HG03469 (cell line): ENCODE measurements at regions not wholly inside any gene's neighbourhood (a gene's known extent, or its start where the extent isn't known, plus 50 kb on each side); places are given as distances from the start of the nearest gene placed in this dataset.
"Not testable (repeated sequence)": the region's sequence is repeated elsewhere in the genome, so short reads cannot be mapped to it uniquely, and the experiment has no call there.

Source experiments
- ATAC-seq: cut with Tn5 transposase; IDR thresholded peaks from one replicate; pipeline ENCODE4 v1.9.1; 2021; ENCODE audit warnings: mild to moderate bottlenecking, moderate library complexity, moderate number of reproducible peaks; ENCODE audit not compliant: unreplicated experiment

DNA sequence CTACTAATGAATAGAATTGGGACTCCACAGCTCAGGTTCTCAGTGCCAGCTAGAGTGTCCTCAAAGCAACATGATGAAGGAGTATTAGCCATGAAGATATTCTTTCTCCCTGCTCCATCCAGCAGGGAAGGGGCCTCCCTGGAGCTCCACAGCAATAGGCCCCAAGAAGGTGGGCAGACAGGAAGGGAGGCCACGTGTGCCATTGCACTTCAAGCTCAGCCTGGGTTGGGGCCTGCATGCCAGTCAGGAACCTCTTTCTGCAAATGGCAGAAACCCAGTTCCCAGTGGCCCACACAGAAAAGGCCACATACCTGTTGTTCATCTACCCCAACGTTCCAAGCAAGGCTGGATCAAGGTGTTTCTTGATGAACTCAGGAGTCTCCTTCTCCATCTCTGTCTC lies 357.5 kb upstream of the SFSWAP start:
- ATAC-seq, result no peak

DNA sequence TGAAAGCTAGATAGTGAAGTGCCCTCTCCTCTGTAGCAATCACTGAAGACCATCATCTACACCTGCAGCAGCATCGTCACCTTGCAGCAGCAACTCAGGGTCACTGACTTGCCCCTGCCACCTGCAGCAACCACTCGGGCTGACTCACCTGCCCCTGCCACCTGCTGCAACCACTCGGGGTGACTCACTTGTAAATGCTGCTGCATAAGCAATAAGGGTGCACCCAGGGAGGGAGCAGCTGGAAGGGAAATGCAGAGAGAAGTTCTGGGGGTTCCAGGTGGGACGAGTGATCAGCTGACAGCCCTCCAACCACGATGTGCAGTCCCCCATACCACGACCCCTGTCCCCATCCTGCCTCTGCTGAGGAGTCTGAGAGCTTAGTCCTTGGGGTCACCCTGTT lies 357.1 kb upstream of the SFSWAP start:
- no peak for ATAC-seq

DNA sequence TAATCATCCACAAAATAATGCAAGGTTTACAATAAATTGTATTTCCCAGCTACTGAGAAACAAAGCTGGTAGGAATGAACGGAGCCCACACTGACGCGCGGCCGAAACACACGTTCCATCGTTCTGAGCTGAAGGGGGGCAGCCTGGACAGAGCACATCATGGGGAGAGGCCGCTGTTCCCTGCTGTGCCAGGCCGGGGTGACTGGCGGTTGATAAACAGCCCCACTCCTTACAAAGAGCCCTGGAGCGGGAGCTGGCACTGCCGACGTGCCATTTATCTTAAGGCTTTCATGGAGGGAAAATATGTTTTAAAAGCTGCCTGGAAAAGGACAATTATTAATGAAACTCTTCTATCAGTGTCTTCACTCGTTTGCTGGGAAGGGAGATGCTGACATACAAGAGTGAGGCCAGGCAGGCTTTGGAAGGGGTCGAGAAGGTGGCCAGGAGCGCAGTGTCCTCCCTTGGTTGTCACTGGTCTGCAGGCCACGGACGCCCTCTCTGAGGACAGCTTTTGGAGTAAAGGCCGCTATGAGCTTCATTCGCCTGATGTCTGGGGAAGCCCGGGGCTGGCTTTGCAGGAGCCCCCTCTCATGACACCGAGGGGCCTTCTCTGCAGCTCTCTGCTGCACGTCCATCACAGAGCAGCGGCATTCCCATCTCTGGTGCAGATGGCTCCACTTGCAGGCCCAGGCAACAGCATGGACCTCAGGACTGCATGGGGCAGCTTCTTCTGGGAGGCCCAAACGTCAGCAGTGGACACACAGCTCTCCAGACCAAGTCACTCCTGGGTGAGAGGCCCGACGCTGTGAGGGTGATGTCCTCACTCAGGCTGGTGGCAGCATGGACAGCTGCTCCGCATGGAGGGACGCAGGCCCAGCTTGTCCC lies 355.3 kb upstream of the SFSWAP start:
- no peak for ATAC-seq

DNA sequence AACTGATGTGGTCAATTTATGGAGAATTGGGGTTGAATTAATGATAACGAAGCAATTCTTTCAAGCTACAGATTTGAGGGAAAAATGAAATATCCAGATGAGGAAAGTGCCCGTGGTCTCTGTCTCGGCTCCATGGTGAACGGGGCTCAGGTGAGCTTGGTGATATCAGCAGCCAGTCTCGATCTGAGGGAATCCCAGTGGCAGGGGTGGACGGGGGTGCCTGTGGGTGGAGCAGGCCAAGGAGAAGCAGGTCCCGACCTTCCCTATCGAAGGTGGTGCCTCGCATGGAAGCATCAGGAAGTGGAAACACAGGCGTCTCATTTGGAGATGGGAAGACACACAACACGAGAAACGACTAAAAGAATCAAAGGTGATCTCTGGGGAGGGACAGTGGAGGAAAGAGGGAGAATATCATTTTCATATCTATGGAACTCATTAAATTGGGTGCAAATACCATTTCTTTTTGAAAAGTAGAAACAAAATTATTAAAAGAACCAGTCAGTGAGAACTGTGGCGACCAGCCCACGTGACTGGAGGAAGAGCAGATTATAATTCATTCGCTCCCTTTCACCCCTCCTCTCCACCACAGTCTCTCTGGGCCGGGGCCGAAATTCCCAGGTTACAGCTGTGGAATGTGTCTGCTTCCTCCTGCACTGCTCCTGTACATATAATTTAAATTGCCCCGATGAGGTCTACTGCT lies 354.3 kb upstream of the SFSWAP start:
- ATAC-seq, result no peak

DNA sequence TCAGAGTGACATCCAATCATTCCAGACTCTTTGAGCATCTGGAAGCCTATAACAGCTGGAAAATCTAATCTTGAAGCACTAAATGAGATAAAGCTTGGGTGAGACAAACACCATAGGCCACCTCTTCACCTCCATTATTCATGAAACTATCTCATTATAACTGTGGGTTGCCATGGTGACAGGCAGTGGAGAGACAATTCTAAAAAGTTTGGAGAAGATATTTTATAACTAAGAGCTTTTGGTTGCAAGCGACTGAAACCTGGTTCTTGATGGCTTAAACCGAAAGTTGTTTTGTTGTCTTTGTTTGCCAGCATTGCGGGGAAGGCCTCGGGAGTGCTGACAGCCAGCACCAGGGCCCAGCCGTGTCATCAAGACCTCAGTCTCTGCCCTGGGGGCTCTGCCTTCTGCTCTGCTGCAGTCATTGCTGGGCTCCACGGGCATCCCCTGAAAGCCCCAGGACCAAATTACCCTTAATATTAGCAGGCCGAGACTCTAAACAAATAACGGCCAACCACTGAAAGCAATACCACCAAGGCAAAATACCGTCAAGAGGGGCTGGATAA lies 353.6 kb upstream of the SFSWAP start:
- no peak for ATAC-seq

DNA sequence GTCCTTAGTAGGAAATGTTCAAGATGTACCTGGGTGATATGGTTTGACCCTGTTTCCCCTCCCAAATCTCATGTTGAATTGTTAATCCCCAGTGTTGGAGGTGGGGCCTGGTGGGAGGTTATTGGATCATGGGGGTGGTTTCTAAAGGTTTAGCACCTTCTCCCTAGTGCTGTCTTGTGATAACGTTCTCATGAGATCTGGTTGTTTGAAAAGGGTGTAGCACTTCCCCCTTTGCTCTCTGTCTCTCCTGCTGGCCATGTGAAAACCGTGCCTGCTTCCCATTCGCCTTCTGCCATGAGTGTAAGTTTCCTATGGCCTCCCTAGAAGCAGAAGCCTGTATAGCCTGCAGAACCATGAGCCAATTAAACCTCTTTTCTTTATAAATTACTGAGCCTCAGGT lies 353.0 kb upstream of the SFSWAP start:
- ATAC-seq, result no peak

DNA sequence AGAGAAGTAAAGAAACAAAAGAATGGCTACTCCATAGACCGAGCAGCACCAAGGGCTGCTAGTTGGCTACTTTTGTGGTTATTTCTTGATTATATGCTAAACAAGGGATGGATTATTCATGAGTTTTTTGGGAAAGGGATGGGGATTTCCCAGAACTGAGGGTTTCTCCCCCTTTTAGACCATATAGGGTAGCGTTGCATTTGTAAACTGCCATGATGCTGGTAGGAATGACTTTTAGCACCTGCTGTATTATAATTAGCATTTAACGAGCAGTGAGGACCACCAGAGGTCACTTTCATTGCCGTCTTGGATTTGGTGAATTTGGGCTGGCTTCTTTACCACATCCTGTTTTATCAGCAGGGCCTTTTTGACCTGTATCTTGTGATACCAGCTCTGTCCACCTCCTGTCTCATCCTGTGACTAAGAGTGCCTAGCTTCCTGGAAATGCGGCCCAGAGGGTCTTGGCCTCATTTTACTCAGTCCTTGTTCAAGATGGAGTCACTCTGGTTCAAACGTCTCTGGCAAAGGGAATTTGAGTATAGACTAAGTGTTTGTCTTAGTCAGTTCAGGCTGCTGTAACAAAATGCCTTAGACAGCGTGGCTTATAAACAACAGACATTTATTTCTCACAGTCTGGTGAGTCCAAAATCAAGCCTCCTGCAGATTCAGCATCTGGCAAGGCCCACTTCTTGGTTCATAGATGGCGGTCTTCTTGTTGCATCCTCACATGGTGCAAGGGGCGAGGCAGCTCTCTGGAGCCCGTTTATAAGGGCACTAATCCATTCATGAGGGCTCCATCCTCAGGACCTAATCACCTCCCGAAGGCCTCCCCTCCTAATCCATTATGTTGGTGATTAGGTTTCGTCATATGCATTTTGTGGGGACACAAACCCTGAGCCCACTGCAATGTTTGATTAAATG lies 348.3 kb upstream of the SFSWAP start:
- ATAC-seq, result no peak

DNA sequence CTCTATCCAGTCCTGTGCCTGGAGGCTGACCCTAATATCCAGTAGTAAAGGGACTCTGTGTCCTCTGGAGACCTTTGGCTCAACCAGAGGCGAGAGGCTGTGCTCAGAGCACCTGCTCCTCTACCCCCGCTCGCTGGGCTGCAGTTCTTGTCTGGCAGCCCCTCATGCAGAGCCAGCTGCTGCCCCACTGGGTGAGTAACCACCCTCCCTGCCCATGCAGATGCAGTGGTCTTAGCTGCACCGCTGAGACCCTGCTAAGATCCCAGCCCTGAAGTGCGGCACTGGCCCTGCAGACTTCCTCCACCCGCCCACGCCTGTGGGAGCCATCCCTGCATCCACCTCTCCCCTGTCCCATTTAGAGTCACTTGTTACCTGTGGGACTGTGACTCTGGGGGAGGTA lies 347.5 kb upstream of the SFSWAP start:
- no peak for ATAC-seq

DNA sequence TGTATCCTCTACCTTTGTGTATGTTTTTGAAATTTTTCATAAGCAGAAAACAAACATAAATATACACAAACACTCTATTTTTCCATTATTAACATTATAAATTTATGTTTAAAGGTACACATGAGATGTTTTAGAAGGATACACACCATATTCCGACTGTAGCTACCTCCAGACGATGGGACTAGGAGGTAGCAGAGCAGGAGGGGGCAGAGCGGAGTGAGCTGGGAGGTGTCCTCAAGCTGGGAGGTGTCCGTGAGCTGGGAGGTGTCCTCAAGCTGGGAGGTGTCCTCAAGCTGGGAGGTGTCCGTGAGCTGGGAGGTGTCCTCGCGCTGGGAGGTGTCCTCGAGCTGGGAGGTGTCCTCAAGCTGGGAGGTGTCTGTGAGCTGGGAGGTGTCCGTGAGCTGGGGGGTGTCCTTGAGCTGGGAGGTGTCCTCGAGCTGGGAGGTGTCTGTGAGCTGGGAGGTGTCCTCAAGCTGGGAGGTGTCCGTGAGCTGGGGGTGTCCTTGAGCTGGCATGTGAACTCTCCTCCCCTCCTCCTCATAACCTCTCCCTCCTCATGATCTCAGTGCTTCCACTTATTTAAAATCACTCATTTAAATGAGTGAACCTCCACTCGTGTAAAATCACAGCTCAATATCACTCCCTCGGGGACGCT lies 346.9 kb upstream of the SFSWAP start:
- ATAC-seq, result no peak

DNA sequence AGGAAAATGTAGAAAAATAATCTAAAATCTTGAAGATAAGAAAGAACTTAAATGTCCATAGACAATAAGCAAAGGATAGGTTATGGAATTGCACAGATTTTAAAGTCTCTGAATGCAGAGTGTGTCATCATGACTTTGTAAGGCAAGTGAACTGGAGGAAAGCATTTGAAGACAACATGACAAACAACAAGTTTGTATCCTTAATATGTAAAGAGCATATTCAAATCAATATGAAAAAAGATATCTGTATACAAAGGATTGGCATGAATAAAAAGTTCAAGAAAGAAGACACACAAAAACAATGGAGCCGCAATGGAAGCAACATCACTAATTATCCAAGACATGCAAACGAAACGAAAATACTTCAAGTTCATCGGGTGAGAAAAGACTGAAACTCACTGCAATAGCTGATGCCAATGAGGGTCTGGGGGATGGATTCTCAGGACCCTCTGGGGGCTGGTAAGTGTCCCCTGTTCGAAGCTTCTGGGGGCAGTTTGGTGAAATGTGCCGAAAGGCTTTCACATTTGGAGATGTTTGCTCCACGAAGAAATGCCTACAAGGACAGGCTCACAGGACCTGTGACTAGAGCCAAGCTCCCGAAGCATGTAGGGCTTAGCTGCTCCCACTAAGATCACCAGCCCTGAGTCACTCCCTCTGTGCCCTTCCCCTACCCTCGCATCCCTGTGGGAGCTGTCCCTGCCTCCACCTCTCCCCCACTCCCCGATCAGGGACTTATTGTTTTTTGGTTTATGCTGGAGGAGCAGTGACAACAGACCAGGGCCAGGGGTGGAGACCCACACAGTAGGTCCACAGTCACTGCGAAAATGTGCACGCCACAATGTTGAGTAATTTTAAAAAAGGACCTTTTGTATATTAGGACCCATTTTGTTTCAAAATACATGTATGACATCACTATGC lies 345.7 kb upstream of the SFSWAP start:
- no peak for ATAC-seq

DNA sequence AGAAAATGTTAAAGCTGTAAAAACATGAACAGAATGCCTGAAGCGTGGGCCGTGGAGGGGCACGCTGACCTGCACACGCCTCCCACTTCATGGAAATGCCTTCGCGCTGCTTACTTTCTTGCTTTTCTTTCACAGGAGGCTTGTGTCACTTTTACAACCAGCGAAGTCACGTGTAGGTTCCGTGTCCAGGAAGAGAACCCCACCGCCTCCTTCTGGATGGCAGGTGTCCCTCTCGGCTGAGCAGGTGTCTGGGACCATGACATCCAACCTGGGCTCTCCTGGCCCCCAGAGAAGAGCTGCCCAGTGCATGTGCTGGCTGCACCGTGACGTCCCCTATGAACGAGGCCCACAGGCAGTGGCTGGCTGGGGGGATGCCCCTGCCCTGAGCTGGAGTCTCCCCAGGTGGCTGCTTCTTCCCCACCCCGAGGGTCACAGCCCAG lies 345.0 kb upstream of the SFSWAP start:
- ATAC-seq, result no peak

DNA sequence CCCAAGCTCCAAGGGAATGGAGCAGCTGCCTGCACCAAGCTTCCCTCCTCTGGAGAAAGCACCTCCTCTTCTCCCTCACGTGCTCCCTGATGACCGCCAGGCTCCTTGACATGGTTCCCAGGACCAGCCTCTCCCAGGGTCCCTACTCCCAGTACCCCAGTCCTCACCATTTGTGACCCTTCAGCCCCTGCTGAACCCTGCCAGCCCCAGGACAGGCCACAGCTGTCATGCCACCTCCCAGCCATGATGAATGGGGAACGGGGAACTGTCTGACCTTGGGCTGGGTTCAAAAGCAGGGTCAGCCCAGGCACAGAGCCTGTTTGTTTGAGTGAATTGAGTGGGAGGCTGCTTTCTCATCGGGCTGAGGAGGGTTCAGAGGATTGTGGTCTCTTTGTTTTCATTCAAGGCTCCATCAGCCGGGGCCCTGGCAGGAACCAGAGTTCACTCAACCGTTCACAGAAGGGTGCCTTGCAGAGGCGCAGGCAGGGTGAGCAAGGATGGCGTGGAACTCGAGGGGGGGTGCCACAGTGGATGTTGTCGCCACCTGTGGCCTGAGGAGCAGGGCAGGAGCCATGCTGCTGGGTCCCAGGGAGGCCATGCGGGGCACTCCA lies 344.5 kb upstream of the SFSWAP start:
- no peak for ATAC-seq

DNA sequence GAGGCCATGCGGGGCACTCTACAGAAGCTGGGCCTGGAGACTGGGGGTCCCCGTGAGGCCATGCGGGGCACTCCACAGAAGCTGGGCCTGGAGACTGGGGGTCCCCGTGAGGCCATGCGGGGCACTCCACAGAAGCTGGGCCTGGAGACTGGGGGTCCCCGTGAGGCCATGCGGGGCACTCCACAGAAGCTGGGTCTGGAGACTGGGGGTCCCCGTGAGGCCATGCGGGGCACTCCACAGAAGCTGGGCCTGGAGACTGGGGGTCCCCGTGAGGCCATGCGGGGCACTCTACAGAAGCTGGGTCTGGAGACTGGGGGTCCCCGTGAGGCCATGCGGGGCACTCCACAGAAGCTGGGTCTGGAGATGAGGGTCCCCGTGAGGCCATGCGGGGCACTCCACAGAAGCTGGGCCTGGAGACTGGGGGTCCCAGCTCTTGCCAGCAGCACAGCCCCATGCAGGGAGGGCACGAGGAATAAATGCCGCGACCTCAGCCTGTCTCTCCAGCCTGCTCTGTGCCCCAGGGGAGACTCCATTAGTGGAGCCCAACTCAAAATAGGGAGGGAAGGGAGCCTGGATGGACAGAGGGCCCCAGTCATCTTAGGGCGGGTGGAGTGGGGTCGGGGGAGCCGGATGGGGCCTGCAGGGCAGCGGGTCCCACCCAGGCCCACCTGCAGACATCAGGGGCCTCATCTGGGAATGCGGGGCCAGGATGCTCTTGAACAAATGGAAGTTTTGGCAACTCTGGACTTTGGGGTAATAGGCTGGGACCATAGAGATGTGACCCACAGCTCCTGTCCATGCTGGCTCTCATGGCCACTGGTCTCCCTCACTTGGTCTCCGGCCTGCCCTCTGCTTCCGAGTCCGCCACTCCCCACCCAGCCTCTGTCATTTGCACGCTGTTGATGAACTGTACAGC lies 343.6 kb upstream of the SFSWAP start:
- ATAC-seq, result not testable (repeated sequence)

DNA sequence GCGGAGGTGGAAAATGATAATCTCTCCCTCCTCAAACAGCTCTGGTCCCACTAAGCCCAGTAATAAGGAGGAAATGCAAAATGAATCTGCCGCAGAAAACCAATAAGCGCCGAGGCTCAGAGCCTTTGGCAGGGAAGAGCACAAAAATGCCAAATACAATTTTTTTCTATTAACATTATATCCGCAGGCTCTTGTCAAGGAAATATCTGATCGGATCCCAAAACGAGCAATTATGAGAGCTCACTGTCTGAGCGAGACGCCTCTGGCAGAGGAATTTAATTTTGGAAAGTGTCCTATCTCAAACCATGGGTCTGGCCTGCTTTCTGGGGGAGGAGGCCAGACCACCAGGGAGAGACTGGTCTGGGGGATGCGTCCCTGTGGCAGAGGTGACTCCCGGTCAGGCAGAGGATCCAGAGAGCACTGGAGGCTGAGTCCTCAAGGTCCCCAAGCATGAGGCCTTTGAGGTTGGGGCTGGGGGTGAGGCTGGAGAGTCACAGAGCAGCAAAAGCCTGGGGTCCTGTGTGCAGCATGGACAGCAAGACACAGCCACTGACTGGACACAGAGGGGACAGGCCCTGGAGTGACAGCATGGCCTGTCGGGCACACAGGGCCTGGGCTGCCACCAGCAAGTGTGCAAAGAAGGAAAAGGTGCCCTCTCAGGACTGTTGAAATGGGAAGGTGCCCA lies 342.8 kb upstream of the SFSWAP start:
- ATAC-seq, result no peak

DNA sequence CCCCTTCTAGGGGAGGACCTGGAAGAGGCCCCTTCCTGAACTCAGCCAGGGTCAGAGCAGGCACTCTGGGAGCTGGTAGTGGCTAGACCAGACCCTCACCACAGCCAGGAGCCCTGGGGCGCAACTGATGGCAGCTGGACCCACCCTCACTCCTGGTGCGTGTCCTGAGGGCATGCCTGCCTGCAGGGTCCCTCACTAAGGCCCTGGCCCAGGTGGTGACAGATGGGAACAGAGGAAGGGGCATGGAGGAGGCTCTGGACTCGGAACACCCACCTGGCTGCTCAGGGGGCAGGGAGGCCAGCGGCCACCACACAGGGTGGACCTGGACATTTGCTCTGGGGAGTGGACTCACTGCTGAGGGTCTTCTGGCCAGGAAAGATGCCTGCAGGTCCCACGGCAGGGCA lies 342.2 kb upstream of the SFSWAP start:
- ATAC-seq, result no peak

DNA sequence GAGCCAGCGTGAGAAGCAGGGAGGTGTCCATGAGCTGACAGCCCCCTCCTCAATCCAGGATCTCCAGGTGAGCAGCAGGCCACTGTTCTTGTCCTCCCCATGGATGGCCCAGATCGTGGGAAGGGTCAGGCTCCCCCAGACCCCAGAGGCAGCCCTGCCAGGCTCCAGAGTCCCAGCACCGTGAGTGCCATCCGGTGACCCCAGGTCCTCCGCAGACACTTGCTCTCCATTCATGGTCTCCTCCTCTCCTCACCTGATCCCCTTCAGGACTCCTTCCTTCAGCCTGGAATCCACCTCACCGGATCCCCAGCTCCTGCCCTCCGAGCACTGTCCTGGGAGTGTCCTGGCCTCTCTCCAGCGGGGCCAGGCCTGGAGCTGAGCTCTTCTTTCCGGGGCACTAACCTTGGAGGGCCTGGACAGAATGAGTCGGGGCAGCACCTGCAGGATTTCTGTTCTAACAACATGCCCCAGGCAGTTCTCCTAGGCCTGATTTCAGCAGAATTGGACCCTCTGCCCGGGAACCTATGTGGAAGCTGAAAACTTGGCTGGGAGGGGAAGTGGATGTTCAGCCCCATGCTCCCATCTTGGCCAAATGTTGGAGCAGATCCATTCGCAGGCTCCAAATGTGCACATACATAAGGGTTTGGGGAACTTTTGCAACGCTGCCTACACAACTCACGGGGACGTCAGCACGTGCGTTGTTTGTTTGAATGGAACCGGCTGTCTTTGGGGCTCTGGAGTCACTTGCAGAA lies 341.6 kb upstream of the SFSWAP start:
- ATAC-seq, result no peak

DNA sequence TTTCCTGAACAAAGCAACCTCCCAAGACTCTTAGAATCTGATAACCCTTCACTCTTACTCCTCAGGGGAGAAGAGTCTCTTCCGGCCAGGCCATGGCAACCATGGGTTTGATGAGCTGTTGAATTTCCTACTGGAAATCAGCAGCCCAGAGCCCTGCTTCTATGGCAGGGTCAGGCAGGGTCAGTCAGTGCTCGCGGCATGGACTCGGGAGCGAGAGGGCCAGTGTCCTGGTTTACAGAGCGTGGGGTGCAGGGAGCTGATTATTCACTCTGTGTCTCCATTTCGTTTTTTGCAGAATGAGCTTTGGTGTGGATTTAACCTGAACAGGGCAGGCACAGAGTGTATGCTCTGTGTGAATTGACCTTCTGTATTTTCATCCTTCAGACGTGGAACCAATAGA lies 340.6 kb upstream of the SFSWAP start:
- no peak for ATAC-seq
